ENCODE measurements at regions not wholly inside any gene's neighbourhood (a gene's known extent, or its start where the extent isn't known, plus 50 kb on each side); places are given as distances from the start of the nearest gene placed in this dataset.

- Histone ChIP-seq H3K27me3 (replicated peaks; ENCODE audit: insufficient read depth) (no peaks in the 10 kb centered on the region), H3K4me3 (no peak overlapping the region), H3K36me3 (ENCODE audit: low read depth) (no peaks in the 10 kb centered on the region), H3K4me1 (ENCODE audit: insufficient read depth) (no peaks in the 10 kb centered on the region), H4K20me1 (ENCODE audit: insufficient read depth) (no peaks in the 10 kb centered on the region), H3K4me2 (ENCODE audit: unreplicated experiment) (no peak overlapping the region), H3K79me2 (ENCODE audit: insufficient read depth) (no peaks in the 10 kb centered on the region), H3F3A (ENCODE audit: insufficient read depth) (no peaks in the 10 kb centered on the region), H3K9me2 (ENCODE audit: insufficient read depth) (no peaks in the 10 kb centered on the region), H3K9me3 (ENCODE audit: low read depth) (no peaks in the 10 kb centered on the region), H3K27ac (no peak overlapping the region), H2AFZ (no peak overlapping the region), H3K9ac (no peak overlapping the region)
- TF ChIP-seq EZH2 (IDR thresholded peaks at IDR 0.05; ENCODE audit: insufficient read depth, poor library complexity, severe bottlenecking) (no peak), EZH2phosphoT487 (IDR thresholded peaks at IDR 0.05; ENCODE audit: insufficient read depth, low read depth) (no peak)
- in situ Hi-C loops (cut with MboI), result no loop called here
- no peak for DNase-seq
- 29 to 42% methylated on average over 1 of the region's 1 CpG for WGBS, 2 experiments (ENCODE audit: low coverage in 1 of 2, low lambda C conversion rate in 2 of 2, missing lambda C conversion rate in 2 of 2)
These were observed 521.8 kb downstream of the GATA3 start for GRCh38 chr10:8576281-8576680.

- Histone ChIP-seq H3K4me2 (ENCODE audit: unreplicated experiment) (no peak overlapping the region), H3K79me2 (ENCODE audit: insufficient read depth) (no peaks in the 10 kb centered on the region), H3K9me2 (ENCODE audit: insufficient read depth) (no peaks in the 10 kb centered on the region), H3K27ac (no peak overlapping the region), H2AFZ (no peak overlapping the region), H3K27me3 (replicated peaks; ENCODE audit: insufficient read depth) (no peaks in the 10 kb centered on the region), H3K4me1 (ENCODE audit: insufficient read depth) (no peaks in the 10 kb centered on the region), H3K9me3 (ENCODE audit: low read depth) (no peaks in the 10 kb centered on the region), H3K4me3 (no peak overlapping the region), H3F3A (ENCODE audit: insufficient read depth) (no peaks in the 10 kb centered on the region), H3K36me3 (ENCODE audit: low read depth) (no peaks in the 10 kb centered on the region), H3K9ac (no peak overlapping the region), H4K20me1 (ENCODE audit: insufficient read depth) (no peaks in the 10 kb centered on the region)
- in situ Hi-C loops (cut with MboI), result no loop called here
- 21% methylated on average over 3 of the region's 3 CpGs for WGBS, 2 experiments (ENCODE audit: low coverage in 1 of 2, low lambda C conversion rate in 2 of 2, missing lambda C conversion rate in 2 of 2)
- TF ChIP-seq EZH2 (IDR thresholded peaks at IDR 0.05; ENCODE audit: insufficient read depth, poor library complexity, severe bottlenecking), result no peak
- TF ChIP-seq EZH2phosphoT487 (IDR thresholded peaks at IDR 0.05; ENCODE audit: insufficient read depth, low read depth), result no peak
- DNase-seq, result no peak
These were observed 522.4 kb downstream of the GATA3 start for GRCh38 chr10:8576911-8577310.

GRCh38 chr10:8577686-8578085 lies 523.2 kb downstream of the GATA3 start:
- Histone ChIP-seq H3K36me3 (ENCODE audit: low read depth) (no peaks in the 10 kb centered on the region), H3F3A (ENCODE audit: insufficient read depth) (no peaks in the 10 kb centered on the region), H3K4me3 (no peak overlapping the region), H4K20me1 (ENCODE audit: insufficient read depth) (no peaks in the 10 kb centered on the region), H3K9ac (no peak overlapping the region), H3K27me3 (replicated peaks; ENCODE audit: insufficient read depth) (no peaks in the 10 kb centered on the region), H3K4me1 (ENCODE audit: insufficient read depth) (no peaks in the 10 kb centered on the region), H2AFZ (no peak overlapping the region), H3K27ac (no peak overlapping the region), H3K79me2 (ENCODE audit: insufficient read depth) (no peaks in the 10 kb centered on the region), H3K4me2 (ENCODE audit: unreplicated experiment) (no peak overlapping the region), H3K9me3 (ENCODE audit: low read depth) (no peaks in the 10 kb centered on the region), H3K9me2 (ENCODE audit: insufficient read depth) (no peaks in the 10 kb centered on the region)
- in situ Hi-C loops (cut with MboI), result no loop called here
- TF ChIP-seq EZH2phosphoT487 (IDR thresholded peaks at IDR 0.05; ENCODE audit: insufficient read depth, low read depth) (no peak), EZH2 (IDR thresholded peaks at IDR 0.05; ENCODE audit: insufficient read depth, poor library complexity, severe bottlenecking) (no peak)
- 37 to 40% methylated on average over 7 of the region's 7 CpGs for WGBS, 2 experiments (ENCODE audit: low coverage in 1 of 2, low lambda C conversion rate in 2 of 2, missing lambda C conversion rate in 2 of 2)
- DNase-seq, result no peak

GRCh38 chr10:8581521-8582225 lies 527.2 kb downstream of the GATA3 start:
- no peaks in the 10 kb centered on the region for H3K79me2 ChIP-seq (ENCODE audit: insufficient read depth)
- no peaks in the 10 kb centered on the region for H3K4me1 ChIP-seq (ENCODE audit: insufficient read depth)
- no peak overlapping the region for H2AFZ ChIP-seq
- WGBS, 2 experiments (ENCODE audit: low coverage in 1 of 2, low lambda C conversion rate in 2 of 2, missing lambda C conversion rate in 2 of 2), result 42 to 46% methylated on average over 11 of the region's 11 CpGs
- H3K27ac ChIP-seq, result no peak overlapping the region
- no peak overlapping the region for H3K4me2 ChIP-seq (ENCODE audit: unreplicated experiment)
- H3K36me3 ChIP-seq (ENCODE audit: low read depth), result no peaks in the 10 kb centered on the region
- H3F3A ChIP-seq (ENCODE audit: insufficient read depth), result no peaks in the 10 kb centered on the region
- no peaks in the 10 kb centered on the region for H4K20me1 ChIP-seq (ENCODE audit: insufficient read depth)
- H3K9me3 ChIP-seq (ENCODE audit: low read depth), result no peaks in the 10 kb centered on the region
- H3K27me3 ChIP-seq (replicated peaks; ENCODE audit: insufficient read depth), result no peaks in the 10 kb centered on the region
- H3K9ac ChIP-seq, result no peak overlapping the region
- no peak for DNase-seq
- TF ChIP-seq EZH2phosphoT487 (IDR thresholded peaks at IDR 0.05; ENCODE audit: insufficient read depth, low read depth), result no peak
- no peak for TF ChIP-seq EZH2 (IDR thresholded peaks at IDR 0.05; ENCODE audit: insufficient read depth, poor library complexity, severe bottlenecking)
- in situ Hi-C loops (cut with MboI), result no loop called here
- no peaks in the 10 kb centered on the region for H3K9me2 ChIP-seq (ENCODE audit: insufficient read depth)
- H3K4me3 ChIP-seq, result no peak overlapping the region
